Mesothelial cell of epicardium (in vitro differentiated cells): ENCODE measurements at regions not wholly inside any gene's neighbourhood (a gene's known extent, or its start where the extent isn't known, plus 50 kb on each side); places are given as distances from the start of the nearest gene placed in this dataset.
A peak's percentile ranks its signal among the peaks of the same experiment; 100 is the strongest.
"Not testable (repeated sequence)": the region's sequence is repeated elsewhere in the genome, so short reads cannot be mapped to it uniquely, and the experiment has no call there.

Source experiments
- DNase-seq, 2 experiments: peaks; one replicate each; pipeline ENCODE4 v3.0.0; 2021; ENCODE audit warnings: low spot score in 2 of 2; ENCODE audit not compliant: unreplicated experiment in 2 of 2
- H3K27ac Mint-ChIP-seq: 2 replicates; pipeline ENCODE4 v1.8.0; 2021; ENCODE audit warnings: mixed read lengths
- H3K27me3 Mint-ChIP-seq: 2 replicates; pipeline ENCODE4 v1.8.0; 2021; ENCODE audit warnings: low read depth, mixed read lengths
- H3K36me3 Mint-ChIP-seq: 2 replicates; pipeline ENCODE4 v1.8.0; 2021; ENCODE audit warnings: mixed read lengths
- H3K4me1 Mint-ChIP-seq: 2 replicates; pipeline ENCODE4 v1.8.0; 2021; ENCODE audit warnings: mixed read lengths
- H3K4me3 Mint-ChIP-seq: 2 replicates; pipeline ENCODE4 v1.8.0; 2021; ENCODE audit warnings: mild to moderate bottlenecking, moderate library complexity, mixed read lengths
- H3K9me3 Mint-ChIP-seq: 2 replicates; pipeline ENCODE4 v1.8.0; 2021; ENCODE audit warnings: mixed read lengths
- CTCF ChIP-seq: fragments of 200-600 bp; sonication (generic); IDR thresholded peaks from one replicate; pipeline ENCODE4 v1.5.0; 2021; ENCODE audit warnings: antibody characterized with exemption; ENCODE audit not compliant: unreplicated experiment

DNA sequence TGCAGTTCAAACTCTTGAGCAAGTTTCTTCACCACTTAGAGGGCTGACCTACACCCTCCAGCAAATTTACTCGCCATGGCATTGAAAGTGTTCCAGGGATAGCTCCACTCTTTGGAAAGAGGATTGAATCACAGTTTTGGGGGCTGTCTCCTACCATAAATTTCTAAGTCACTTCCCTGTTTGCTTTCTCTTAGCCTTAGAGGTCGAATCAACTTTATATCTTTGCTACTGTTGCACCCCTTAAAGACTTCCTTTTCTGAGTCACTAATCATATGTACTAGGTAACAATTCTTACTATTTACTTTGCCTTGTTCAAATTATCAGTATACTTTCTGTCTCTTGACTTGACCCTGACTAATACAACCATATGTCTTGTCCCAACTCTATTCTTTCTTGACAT, 1151.8 kb upstream of the ALCAM start:
- no peaks in the 10 kb centered on the region for H3K9me3 Mint-ChIP-seq
- no peaks in the 10 kb centered on the region for H3K4me1 Mint-ChIP-seq
- no peaks in the 10 kb centered on the region for H3K27me3 Mint-ChIP-seq
- no peaks in the 10 kb centered on the region for H3K36me3 Mint-ChIP-seq
- no peak overlapping the region for H3K27ac Mint-ChIP-seq
- DNase-seq: no peak
- no peak for TF ChIP-seq CTCF
- H3K4me3 Mint-ChIP-seq: no peak overlapping the region

GRCh38 chr3:104219046-104219445, 1147.7 kb upstream of the ALCAM start:
- not testable (repeated sequence) for H3K4me1 Mint-ChIP-seq, H3K4me3 Mint-ChIP-seq, H3K27me3 Mint-ChIP-seq, H3K9me3 Mint-ChIP-seq, H3K36me3 Mint-ChIP-seq, DNase-seq, H3K27ac Mint-ChIP-seq

- Mint-ChIP-seq H3K36me3 (no peaks in the 10 kb centered on the region), H3K4me1 (no peaks in the 10 kb centered on the region), H3K27me3 (no peaks in the 10 kb centered on the region), H3K27ac (no peak overlapping the region), H3K9me3 (no peaks in the 10 kb centered on the region), H3K4me3 (no peak overlapping the region)
- DNase-seq: no peak
- no peak for TF ChIP-seq CTCF
These were observed 1132.1 kb upstream of the ALCAM start for GRCh38 chr3:104234442-104235194.

DNA sequence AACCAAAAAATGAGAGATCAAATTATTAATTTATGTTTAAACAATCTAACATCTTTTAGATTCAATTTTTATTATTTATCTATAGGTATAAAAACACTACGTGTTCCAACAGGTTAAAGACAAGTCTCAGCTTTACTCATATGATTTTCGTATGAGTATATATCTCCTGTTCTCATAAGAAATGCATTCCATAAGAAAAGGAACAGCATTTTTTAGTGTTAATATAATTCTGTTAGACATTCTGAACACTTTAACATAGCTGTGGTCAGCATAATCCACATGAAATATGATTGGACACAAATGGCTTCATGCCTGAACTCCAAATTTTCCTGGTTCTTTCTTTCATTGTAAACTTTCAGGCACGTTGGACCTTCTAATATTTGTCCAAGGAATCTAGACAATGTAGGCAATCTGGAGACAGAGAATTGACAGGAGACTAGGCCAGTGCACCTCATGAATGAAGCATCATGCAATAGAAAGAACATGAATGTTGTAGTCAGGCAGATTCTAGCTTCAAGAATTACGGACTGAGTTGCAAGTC, 1122.0 kb upstream of the ALCAM start:
- no peak for DNase-seq
- Mint-ChIP-seq H3K27ac (no peak overlapping the region), H3K4me3 (no peak overlapping the region), H3K9me3 (peaks cover 16% of the 10 kb centered on the region), H3K36me3 (peaks cover 8% of the 10 kb centered on the region), H3K27me3 (no peaks in the 10 kb centered on the region), H3K4me1 (peaks cover 27% of the 10 kb centered on the region)
- TF ChIP-seq CTCF: no peak

DNA sequence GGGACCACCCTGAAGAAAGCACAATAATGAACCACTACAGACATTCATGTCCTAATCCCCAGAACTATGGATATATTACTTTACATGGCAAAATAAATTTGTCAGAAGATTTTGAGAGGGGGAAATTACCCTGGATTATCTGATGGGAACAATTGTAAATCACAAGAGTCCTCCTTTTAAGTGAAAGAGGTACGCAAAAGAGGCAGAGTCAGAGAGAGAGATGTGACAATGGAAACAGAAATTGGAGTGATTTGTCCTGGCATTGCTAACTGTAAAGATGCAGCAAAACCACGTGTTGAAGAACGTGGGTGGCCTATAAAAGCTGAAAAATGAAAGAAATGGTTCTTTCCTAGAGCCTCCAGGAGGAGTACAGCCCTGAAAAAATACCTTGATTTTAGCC, 1121.4 kb upstream of the ALCAM start:
- TF ChIP-seq CTCF: no peak
- DNase-seq: no peak
- peaks cover 16% of the 10 kb centered on the region for H3K9me3 Mint-ChIP-seq
- peaks cover 27% of the 10 kb centered on the region for H3K4me1 Mint-ChIP-seq
- peaks cover 8% of the 10 kb centered on the region for H3K36me3 Mint-ChIP-seq
- H3K27ac Mint-ChIP-seq: peak overlapping the region; percentile 15
- no peaks in the 10 kb centered on the region for H3K27me3 Mint-ChIP-seq
- H3K4me3 Mint-ChIP-seq: no peak overlapping the region

DNA sequence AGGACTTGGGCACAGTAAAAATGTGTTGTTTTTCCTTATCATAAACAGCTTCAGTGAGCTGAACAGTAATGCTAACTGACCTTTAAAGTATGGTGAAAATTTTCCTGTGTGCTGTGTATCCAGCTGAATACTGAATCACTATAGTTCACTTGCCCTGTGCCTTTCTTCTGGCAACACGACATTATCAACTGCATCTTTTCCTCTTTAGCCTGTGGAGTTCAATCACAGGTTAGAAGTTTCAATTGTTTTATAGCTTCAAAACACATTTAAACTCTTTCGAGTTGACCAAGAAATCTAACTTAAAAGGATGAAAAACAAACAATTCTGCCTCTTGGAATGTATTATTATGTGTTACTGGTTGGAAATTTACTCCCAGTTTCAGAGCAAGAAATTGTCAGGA, 1120.7 kb upstream of the ALCAM start:
- Mint-ChIP-seq H3K27me3 (no peaks in the 10 kb centered on the region), H3K27ac (peak overlapping the region; percentile 18), H3K4me3 (no peak overlapping the region), H3K36me3 (peaks cover 6% of the 10 kb centered on the region), H3K4me1 (peaks cover 27% of the 10 kb centered on the region), H3K9me3 (peaks cover 13% of the 10 kb centered on the region)
- no peak for DNase-seq
- TF ChIP-seq CTCF: no peak
